HG03469 (cell line): ENCODE measurements at regions not wholly inside any gene's neighbourhood (a gene's known extent, or its start where the extent isn't known, plus 50 kb on each side); places are given as distances from the start of the nearest gene placed in this dataset.

Experiments used
- ATAC-seq: cut with Tn5 transposase; IDR thresholded peaks from one replicate; pipeline ENCODE4 v1.9.1; 2021; ENCODE audit warnings: mild to moderate bottlenecking, moderate library complexity, moderate number of reproducible peaks; ENCODE audit not compliant: unreplicated experiment

DNA sequence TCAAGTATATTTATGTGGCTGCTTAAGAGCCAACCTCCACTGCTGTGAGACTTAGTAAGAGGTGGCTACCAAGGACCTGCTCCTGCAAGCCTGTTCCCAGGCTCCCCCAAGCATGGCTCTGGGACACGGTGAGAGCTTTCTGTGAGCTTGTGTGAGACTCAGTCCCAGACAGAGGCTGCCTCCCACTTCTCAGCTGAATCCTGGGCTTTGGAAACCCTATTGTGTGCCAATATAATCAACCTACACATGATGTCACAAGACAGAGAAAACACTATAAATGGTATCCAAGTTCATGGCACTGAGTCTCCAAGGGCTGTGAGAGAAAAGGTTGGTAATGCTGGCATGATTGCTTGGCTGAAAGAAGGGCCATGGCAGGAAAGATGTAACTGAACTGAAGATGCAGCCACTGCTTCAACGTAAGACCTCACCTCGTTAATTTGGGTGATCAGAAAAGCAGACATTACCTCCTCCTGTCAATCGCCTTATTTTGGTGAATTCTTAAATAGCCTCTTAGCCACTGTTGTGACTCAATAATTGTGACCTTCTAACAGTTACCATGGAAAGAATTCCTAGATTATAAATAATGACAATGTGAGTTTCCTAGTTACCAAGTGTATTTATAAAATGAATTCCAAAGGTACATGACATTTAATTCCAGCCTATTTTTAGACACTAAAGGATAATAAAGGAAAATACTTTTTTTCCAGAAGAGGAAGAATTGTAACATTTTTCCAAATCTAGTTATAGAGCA is 332.0 kb downstream of the IRS2 start:
- no peak for ATAC-seq

DNA sequence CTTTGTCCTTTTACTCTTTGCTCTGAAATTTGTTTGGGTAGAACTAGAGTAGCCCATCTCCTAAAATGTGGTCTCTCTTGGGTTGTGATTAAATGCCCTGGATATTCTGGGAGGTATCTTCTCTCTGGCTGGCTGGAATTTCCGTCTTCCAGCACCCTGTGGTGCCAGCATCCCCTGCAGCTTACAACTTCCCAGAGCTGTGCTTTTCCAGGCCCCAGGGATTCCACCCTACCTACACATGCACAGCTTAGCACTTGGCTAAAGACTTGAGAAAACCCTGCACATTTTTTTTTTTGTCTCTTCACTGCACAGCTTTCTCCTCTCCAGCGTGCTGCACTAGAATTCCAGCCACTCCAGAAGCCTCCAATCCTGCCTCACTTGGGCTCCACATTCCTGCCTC is 334.7 kb downstream of the IRS2 start:
- no peak for ATAC-seq

DNA sequence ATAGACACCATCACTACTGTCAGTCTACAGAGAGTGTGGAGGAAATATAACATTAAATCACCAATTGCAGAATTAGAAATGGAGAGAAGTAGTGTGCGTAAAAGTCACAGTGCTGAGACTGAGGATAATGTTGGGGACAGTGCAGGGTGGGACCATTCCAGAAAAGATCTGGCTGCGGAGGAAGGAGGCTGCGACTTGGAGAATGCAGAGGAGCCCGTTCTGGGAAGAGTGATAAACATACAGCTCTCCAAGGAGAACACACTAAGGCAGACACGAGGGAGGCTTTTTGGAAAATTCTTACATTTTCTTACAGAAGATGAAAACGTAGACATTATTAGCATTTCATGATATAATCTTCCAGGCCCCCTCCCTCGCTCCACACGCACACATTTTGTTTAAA is 337.8 kb downstream of the IRS2 start:
- ATAC-seq = no peak

- ATAC-seq = no peak
Observed at GRCh38 chr13:109447667-109448066, 338.7 kb downstream of the IRS2 start.

DNA sequence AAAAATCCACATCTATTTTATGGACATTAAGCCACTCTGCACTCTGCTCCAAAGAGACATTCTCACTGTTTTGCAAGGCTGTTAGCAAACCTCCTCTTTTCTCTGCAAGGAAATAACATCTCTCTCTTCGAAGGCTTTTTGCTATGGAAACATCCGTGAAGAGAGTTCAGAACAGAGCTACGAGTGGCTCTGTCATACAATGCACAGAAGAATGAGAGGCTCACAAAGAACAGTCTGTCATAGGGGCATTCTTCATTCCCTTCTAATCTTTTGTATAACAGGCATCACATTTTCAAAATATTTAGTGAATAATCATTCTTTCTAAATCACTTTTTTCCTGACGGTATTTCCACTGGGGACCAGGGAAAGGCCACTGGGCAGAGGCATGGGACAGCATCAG is 346.1 kb downstream of the IRS2 start:
- no peak for ATAC-seq

- no peak for ATAC-seq
Observed at GRCh38 chr13:109439813-109440212, 346.6 kb downstream of the IRS2 start.

- no peak for ATAC-seq
Observed at GRCh38 chr13:109436841-109437240, 349.5 kb downstream of the IRS2 start.

GRCh38 chr13:109436055-109436622 is 350.2 kb downstream of the IRS2 start:
- no peak for ATAC-seq

DNA sequence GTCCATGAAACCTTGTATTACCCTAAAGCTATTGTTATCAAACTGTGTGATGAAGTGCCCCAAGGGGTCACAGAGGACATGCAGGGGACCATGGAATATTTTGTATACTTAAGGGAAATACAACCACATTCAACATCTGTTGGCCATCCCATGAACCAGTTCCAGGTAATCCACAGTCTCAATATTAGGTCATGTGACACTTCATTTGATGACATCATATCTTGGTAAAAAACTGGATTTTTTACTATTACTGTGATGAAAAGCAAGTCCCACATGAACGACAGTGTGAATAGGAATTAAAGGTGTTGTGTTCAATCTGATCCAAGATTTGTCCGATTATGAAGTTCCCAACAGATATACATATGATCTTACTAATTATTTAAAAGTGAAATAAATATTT is 355.2 kb downstream of the IRS2 start:
- ATAC-seq = no peak

GRCh38 chr13:109428146-109428545 is 358.2 kb downstream of the IRS2 start:
- ATAC-seq = no peak

GRCh38 chr13:109427695-109428094 is 358.7 kb downstream of the IRS2 start:
- ATAC-seq = no peak

- no peak for ATAC-seq
Observed at GRCh38 chr13:109427148-109427547, 359.2 kb downstream of the IRS2 start.

DNA sequence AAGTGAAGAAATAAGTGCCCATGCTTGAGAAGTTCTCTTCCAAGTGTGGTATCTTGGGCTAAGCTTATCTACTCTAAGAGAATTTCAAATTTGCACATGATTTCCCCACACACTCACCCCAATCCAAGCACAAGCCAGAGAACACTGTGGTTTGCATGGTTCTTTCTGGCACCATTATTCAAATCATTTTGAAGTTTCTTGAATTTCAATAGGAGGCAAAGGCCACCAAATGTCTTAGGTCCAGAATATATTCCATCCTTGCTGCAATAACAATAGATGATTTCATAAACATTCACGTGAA is 359.7 kb downstream of the IRS2 start:
- ATAC-seq = no peak

- ATAC-seq = no peak
Observed at GRCh38 chr13:109425821-109426689, 360.3 kb downstream of the IRS2 start.

- no peak for ATAC-seq
Observed at GRCh38 chr13:109422161-109422560, 364.2 kb downstream of the IRS2 start.

GRCh38 chr13:109419896-109420295 is 366.5 kb downstream of the IRS2 start:
- no peak for ATAC-seq

GRCh38 chr13:109418111-109418510 is 368.3 kb downstream of the IRS2 start:
- no peak for ATAC-seq

GRCh38 chr13:109416001-109416400 is 370.4 kb downstream of the IRS2 start:
- no peak for ATAC-seq

GRCh38 chr13:109415057-109415456 is 371.3 kb downstream of the IRS2 start:
- no peak for ATAC-seq

DNA sequence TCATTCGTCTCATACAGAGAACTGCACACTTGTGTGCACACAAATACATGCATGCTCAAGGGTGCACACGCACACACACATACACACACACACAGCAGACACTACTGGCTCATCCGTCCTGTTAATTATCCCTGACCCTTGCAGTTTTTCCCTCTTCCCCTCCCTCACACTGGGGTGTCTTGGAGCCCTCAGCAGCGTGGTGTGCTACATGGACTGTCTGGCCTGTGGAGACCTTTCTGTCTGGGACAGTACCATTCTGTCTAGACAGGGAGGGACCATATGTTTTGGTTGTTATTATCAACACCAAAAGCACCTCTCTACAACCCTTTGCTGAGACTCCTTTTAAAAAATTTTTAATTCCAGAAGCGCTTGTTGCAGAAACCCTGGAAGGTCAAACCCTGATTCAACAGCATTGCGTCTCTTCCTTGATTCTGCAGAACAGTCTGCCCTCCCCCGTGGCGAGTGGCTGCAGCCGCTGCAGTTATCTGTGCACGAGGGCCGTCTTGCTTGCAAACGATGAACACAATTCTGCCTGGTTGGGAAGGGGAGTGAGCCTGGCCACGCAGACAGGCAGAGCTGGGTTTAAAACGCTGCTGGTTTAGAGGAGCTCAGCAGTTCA is 374.0 kb downstream of the IRS2 start:
- ATAC-seq = no peak

DNA sequence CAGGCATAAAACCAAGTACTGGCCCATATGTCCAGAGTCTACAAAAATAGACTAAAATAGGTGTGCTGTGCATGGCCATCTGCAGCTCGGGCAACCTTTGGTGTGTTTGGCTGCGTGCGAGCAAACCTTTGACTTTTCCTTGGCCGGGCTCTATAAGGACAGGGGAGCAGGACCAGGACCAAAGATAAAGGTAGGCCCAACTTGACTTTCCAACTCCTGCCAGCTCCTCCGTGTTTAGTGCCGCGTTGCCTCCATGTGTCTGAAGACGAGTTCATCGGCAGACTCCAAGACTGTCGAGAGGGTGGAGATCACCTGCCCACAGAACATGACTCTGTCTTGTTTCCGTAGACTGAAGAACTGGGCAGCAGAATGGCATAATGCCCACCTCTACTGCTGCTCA is 375.5 kb downstream of the IRS2 start:
- no peak for ATAC-seq
